ENCODE measurements at regions not wholly inside any gene's neighbourhood (a gene's known extent, or its start where the extent isn't known, plus 50 kb on each side); places are given as distances from the start of the nearest gene placed in this dataset.
"Not testable (repeated sequence)": the region's sequence is repeated elsewhere in the genome, so short reads cannot be mapped to it uniquely, and the experiment has no call there.

DNA sequence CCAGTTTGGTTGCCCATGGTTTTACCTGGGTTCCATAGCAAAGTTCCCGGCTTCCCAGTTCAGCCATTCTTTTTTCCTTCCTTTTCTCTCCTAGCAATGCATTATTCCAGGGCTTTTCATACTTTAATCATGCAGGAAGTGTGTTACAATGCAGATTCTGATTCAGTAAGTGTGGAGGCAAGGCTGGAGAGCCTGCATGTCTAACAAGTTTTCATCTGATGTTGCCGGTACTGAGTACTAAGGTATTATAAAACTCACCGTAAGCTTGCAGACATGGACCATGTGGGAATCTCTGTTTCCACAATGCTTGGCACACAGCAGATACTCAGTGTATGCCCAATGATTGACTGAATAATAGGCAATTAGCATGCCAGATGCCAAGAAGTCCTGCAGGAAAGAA is 102.9 kb upstream of the SHB start:
- CTCF ChIA-PET = interaction anchor here (0.9 kb wide), 1 partner anchor 83 kb away, joined by 3 read pairs; no protein-coding TSS in a partner anchor

DNA sequence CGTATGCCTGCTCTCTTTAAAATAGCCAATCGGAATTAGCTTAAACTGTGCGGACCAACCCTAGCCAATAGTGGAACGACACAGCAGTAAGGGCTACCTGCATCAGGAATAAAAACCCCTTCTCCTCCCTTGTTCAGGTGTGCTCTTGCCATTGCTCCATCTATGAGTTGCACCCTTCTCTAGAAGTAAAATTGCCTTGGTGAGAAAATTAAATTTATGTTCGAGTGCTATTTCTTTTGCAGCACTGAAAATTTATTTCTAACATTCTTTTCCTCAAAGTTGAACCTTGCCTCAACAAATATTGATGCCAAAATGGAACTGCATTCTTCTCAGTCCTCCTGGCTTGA is 102.5 kb upstream of the SHB start:
- ChIA-PET POLR2A (no interaction called here), CTCF (no interaction called here)

More for the DNA sequence above, 102.9 kb upstream of the SHB start:
- POLR2A ChIA-PET = no interaction called here

DNA sequence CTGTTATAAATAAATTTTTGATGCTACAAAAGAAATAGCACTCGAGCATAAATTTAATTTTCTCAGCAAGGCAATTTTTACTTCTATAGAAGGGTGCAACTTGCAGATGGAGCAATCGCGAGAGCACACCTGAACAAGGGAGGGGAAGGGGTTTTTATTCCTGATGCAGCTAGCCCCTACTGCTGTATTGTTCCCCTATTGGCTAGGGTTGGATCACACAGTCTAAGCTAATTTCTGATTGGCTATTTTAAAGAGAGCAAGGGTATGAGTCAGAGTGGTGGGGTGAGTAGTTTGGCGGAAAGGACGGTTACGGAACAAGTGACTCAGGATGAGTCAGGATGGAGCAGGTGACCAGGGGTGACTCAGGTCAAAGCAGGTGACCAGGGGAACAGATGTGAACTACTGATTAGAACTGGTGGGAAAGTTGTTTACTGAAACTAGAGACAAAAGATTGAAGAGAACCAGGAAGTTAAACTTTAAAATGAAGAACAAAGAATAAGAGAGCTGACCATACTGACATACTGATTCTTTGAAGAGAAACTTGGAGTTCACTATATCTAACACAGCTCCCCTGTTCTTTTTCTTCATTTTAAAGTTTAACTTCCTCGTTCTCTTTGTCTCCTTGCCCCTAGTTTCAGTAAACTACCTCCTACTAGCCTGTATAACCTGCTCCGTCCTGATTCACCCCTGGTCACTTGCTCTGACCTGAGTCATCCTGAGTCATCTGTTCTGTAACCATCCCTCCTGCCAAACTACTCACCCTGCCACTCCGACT is 101.9 kb upstream of the SHB start:
- CTCF ChIA-PET, POLR2A ChIA-PET: not testable (repeated sequence)

DNA sequence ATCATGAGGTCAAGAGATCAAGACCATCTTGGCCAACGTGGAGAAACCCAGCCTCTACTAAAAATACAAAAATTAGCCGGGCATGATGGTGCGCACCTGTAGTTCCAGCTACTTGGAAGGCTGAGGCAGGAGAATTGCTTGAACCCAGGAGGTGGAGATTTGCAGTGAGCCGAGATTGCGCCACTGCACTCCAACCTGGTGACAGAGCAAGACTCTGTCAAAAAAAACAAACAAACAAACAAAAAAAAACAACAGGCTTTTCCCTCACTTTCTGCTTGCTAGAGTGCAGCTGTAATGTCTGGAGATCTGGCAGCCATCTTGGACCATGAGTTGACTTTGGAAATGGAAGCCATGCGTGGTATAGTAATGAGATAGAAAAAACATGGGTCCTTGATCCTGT is 101.1 kb upstream of the SHB start:
- POLR2A ChIA-PET, CTCF ChIA-PET: not testable (repeated sequence)

DNA sequence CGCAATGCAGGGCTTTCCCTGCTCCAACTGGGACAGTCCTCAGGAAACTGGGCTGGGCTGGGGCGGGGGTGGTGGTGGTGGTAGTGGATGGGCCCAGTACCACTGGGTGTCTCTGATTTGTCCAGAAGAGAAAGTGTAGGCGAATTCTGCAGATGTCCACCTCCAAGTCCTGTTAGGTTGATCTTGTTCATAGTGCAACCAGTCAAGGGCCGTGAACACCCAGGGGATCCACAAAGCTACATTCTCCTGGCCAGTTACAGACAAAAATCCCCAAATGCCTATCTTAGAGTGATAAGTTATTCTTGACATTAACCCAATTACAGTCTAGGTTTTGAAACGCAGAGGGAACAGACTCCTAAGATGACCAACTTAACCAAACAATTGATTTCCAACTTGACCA is 97.5 kb upstream of the SHB start:
- ChIA-PET POLR2A (no interaction called here), CTCF (no interaction called here)

GRCh38 chr9:38164659-38165221 is 95.7 kb upstream of the SHB start:
- POLR2A ChIA-PET = no interaction called here
- CTCF ChIA-PET = interaction anchor here (1.3 kb wide), 1 partner anchor 251 kb away, joined by 3 read pairs; no protein-coding TSS in a partner anchor

GRCh38 chr9:38163518-38163917 is 94.5 kb upstream of the SHB start:
- CTCF ChIA-PET = no interaction called here

DNA sequence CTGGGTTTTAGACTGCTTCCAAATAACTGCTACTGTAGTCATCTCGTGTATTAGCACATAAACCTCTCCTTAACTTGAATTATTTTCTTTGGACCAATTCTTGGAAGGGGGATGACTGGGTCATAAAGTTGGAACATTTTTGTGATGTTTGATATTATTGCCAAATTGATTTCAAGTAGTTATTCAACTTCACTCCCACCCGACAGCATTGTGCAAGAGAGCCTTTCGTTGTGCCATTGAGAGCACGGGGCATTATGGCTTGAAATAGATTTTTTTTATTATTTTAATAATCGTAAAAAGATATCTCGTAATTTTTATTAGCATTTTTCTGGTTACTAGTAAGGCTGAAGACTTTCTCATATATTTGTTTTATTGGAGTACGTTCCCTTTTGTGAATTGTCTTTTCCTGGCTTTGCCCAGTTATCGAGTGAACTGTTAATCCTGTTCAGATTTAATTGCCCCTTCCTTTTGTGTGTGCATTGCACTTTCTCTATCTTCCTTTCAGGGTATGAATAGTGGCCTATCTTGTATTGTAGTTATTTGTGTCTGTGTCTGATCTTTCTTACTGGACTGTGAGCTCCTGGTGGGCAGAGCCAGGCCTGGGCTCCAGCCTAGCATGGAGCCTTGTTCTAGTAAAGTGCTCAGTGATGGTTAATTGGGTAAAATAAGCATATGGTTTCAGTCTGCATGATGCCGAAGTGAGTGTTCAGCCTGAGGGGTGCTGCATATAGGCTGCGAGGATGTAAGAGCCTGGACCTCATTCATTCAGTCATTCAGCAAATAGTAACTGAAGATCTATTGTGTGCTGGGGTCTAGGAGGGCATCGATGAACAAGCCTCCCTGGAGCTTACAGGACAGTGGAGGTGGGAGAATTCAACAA is 93.5 kb upstream of the SHB start:
- ChIA-PET CTCF (interaction anchor here (1.5 to 2.1 kb wide), 2 partner anchors 249 to 258 kb away, joined by 4 to 12 read pairs; no protein-coding TSS in a partner anchor), POLR2A (no interaction called here)

More at GRCh38 chr9:38163518-38163917, 94.5 kb upstream of the SHB start:
- POLR2A ChIA-PET = no interaction called here

DNA sequence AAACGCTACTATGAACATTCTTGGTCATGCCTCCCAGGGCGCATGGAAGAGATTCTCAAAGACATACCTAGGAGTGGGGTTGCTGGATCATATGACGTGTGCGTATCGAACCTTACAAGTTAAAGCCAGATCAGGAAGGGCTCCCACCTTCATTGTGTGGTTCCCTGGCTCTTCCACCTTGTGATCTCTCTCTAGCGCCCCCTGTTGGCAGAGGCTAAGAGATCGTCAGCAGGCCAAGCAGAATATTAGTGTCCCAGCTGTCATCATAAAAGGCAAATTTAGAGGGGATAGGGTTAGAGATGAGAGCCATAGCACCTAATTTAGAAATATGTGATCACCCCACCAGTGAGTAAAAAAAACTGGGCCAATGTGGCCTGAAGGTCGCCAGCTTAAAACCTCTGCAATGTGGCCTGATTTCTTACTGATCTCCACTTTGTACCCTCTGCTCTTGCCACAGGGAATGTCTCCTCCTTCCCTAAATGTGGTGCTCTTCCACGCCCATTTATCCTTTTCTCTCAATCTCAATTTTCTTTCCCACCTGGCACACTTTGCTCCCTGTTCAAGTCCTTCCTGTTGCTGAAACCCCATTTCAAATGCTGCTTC is 91.7 kb upstream of the SHB start:
- ChIA-PET POLR2A (no interaction called here), CTCF (interaction anchor here (0.9 to 2.2 kb wide), 6 partner anchors 24 to 249 kb away, joined by 3 to 12 read pairs (median 4); no protein-coding TSS in a partner anchor)

DNA sequence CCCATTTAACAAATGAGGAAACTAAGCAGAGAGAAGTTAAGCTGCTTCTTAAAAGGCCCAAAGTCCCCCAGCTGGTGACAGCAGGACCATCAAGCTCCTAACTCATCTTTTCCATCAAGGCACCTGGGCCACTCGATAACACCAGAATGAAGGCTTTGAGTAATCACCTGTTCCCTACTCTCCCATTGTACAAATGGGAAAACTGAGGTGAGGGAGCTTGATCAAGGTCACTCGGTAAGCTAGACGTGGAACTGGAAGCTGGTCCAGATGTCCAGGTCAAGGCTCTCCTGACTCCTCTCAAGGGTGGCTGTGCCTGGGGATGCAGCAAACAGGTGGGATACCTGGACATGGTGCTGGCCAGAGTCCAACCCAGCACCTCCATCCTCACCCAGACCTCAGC is 90.6 kb upstream of the SHB start:
- ChIA-PET POLR2A (no interaction called here), CTCF (interaction anchor here (0.6 to 2.2 kb wide), 3 partner anchors 27 to 257 kb away, joined by 3 to 6 read pairs (median 5); no protein-coding TSS in a partner anchor)

DNA sequence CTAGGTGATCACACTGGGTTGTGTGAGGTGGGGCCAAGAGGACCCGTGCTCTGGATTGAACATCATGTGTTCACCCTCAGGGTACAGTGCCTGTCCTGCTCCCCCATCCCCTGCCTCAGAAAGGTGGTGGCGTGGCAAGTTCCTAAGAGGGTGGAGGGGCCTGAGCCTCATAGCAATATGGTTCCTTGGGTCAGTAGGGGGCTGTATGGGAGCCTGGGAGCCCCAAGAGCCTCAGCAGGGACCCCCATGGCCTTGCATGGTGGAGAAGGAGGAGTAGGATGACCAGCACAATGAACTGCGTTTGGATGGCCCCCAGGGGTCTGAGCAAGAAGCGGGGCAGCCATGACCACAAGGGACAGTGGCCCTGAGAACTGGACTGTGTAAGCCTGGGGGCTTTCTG is 89.6 kb upstream of the SHB start:
- ChIA-PET CTCF (no interaction called here), POLR2A (no interaction called here)

GRCh38 chr9:38157711-38158110 is 88.7 kb upstream of the SHB start:
- ChIA-PET POLR2A (no interaction called here), CTCF (interaction anchor here (1.2 kb wide), 1 partner anchor 244 kb away, joined by 4 read pairs; no protein-coding TSS in a partner anchor)

DNA sequence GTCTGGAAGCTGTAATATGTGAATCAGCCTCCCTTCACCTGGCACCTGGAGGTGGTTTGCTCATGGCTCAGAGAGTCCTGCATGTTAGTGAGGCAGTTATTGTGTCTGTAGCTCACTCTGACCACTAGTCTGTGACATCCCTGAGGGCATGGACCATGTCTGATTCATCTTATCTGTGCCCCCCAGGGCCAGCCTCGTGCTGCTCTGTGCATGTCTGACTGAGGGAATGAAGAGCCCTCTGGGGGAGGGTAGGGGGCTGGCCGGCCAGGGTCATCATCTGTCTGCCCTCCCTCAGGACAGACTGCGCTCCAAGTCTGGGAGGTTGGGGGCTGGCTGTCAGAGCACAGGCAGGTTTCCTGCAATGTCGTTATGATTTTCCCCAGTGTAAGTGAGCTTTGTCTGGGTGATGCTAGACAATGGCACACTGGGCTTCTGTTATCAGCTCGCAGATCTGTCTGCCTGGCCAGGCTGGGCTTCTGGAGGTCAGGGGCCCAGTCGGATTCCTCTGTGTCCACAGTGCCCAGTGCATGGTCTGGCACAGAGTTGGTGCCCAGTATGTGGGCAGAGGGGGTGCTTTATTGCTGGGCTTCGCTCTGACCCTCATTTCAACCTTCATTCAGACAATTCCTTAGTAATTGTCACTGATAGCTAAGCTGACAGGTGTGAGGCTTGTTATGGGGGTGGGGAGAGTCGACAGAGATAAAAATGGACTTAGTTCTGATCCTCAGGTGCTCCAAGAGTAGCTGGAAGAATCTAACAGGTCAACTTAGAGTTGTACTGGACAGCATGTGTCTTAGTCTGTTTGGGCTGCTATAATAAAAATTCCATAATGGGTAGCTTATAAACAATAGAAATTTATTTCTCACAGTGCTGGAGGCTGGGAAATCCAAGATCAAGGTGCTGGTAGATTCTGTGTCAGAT is 85.7 kb upstream of the SHB start:
- POLR2A ChIA-PET = no interaction called here
- CTCF ChIA-PET = interaction anchor here (2.0 kb wide), 1 partner anchor 241 kb away, joined by 9 read pairs; no protein-coding TSS in a partner anchor

DNA sequence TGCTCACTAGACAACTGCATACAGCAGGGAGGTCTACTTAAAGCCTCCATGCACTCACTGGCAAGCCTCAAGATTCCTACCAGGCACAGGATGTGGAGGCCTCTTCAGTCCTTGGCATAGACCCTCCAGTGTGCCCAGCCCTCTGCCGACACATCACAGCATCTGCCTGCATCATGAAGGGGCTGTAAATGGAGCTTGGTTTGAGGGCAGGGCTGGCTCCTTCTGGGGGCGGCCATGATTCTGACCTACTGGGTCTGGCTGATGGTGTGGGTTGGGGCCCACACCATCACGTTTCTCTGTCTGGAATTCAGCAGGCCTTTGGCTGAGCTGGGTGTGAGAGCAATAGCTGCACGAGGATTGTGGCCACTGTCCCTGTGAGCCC is 84.9 kb upstream of the SHB start:
- POLR2A ChIA-PET = no interaction called here
- CTCF ChIA-PET = interaction anchor here (2.0 kb wide), 1 partner anchor 241 kb away, joined by 9 read pairs; no protein-coding TSS in a partner anchor

- ChIA-PET CTCF (no interaction called here), POLR2A (no interaction called here)
These were observed 84.3 kb upstream of the SHB start for GRCh38 chr9:38153152-38153909.

GRCh38 chr9:38149647-38150046 is 80.6 kb upstream of the SHB start:
- CTCF ChIA-PET = no interaction called here

DNA sequence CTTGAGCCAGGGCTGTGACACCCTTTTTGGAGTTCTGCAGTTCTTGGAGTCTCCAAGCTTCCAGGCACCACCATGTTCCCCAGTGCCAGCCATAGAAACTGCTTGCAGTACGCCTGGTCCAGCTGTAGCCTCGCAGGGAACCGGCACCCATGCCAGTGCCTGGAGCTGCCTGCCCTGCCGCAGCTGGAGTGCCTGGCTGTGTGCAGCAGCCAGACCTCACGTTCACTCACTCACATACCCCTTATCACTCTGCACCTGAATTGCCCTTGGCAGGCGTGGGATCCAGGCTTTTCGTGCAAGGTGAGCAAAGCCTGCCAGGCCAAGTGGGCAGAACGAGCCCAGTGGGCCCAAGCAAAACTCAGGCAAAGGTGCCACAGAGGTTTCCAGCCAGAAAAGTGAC is 77.8 kb upstream of the SHB start:
- CTCF ChIA-PET = no interaction called here
- POLR2A ChIA-PET = no interaction called here

More at GRCh38 chr9:38149647-38150046, 80.6 kb upstream of the SHB start:
- POLR2A ChIA-PET = no interaction called here

- ChIA-PET POLR2A (no interaction called here), CTCF (no interaction called here)
These were observed 76.6 kb upstream of the SHB start for GRCh38 chr9:38145526-38146053.
